ENCODE measurements at regions not wholly inside any gene's neighbourhood (a gene's known extent, or its start where the extent isn't known, plus 50 kb on each side); places are given as distances from the start of the nearest gene placed in this dataset.

DNA sequence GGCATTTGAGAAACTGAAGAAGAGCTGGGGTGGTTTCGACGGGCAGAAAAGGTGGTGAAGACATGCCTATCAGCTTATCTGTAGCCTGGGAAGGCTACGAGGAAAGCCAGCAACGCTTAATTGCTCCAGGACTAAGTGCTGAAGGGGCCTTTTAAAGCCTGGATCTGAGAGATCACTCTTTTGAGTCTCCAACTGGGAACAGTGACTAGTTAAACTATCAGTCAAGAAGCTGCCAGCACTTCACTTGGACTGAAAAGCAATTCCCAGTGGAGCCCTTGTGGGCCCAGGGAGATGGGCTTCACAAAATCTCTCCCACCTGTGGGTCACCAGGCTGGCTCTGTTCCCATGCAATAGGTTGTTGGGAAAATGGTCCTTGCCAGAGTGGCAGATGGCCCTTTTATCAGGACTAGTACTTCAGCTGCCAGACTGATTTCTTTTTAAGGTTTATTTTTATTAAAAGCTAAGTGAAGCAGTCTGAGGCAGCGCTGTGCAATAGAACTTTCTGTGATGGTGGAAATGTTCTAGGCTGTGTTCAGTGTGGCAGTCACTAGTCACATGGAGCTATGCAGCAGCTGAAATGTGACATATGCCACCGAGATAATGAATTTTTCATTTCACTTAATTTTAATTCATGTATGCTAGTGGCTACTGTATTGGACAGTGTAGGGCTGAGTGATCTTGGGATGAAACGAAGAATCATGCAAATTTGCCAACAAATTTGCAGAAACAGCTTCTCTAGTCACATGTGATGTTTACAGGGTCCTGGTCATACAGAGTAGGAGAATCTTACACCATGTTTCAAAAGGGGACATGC is 276.8 kb downstream of the PCNX1 start:
- Histone ChIP-seq H3K27ac (no peak overlapping the region), H3K9me3 (no peaks in the 10 kb centered on the region), H3K4me1 (no peaks in the 10 kb centered on the region), H3K27me3 (no peaks in the 10 kb centered on the region), H3K36me3 (no peaks in the 10 kb centered on the region), H3K4me3 (no peak overlapping the region)
- no peak for TF ChIP-seq POLR2A (IDR thresholded peaks at IDR 0.05)
- TF ChIP-seq, protein P1, sequence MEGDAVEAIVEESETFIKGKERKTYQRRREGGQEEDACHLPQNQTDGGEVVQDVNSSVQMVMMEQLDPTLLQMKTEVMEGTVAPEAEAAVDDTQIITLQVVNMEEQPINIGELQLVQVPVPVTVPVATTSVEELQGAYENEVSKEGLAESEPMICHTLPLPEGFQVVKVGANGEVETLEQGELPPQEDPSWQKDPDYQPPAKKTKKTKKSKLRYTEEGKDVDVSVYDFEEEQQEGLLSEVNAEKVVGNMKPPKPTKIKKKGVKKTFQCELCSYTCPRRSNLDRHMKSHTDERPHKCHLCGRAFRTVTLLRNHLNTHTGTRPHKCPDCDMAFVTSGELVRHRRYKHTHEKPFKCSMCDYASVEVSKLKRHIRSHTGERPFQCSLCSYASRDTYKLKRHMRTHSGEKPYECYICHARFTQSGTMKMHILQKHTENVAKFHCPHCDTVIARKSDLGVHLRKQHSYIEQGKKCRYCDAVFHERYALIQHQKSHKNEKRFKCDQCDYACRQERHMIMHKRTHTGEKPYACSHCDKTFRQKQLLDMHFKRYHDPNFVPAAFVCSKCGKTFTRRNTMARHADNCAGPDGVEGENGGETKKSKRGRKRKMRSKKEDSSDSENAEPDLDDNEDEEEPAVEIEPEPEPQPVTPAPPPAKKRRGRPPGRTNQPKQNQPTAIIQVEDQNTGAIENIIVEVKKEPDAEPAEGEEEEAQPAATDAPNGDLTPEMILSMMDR (IDR thresholded peaks at IDR 0.05): no peak
- intact Hi-C loops (cut with DNase I; ENCODE audit: low total_unique reads): no loop called here
- DNase-seq: no peak

DNA sequence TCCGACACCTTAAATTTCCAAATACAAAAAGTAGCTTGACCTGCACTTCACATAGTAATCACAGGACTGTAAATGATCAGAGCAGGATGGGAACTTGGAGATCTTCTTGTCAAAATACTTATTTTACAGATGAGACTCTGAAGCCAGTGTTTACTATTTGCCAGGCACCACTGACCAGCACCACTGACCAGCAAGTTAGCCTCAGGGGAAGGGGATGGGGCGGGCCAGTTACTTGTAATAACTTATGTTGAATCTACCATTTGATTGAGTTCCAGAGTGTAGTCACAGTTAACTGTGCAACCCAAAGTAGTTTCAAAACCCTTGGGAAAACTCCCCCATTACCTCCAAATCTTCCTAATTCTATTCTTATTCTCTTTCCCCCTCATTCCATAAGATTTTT is 278.4 kb downstream of the PCNX1 start:
- H3K27ac ChIP-seq: no peak overlapping the region
- H3K36me3 ChIP-seq: no peaks in the 10 kb centered on the region
- DNase-seq: no peak
- H3K4me3 ChIP-seq: no peak overlapping the region
- intact Hi-C loops (cut with DNase I; ENCODE audit: low total_unique reads): no loop called here
- no peaks in the 10 kb centered on the region for H3K27me3 ChIP-seq
- H3K9me3 ChIP-seq: no peaks in the 10 kb centered on the region
- TF ChIP-seq, protein P1 (IDR thresholded peaks at IDR 0.05): no peak
- no peak for TF ChIP-seq POLR2A (IDR thresholded peaks at IDR 0.05)
- H3K4me1 ChIP-seq: no peaks in the 10 kb centered on the region

DNA sequence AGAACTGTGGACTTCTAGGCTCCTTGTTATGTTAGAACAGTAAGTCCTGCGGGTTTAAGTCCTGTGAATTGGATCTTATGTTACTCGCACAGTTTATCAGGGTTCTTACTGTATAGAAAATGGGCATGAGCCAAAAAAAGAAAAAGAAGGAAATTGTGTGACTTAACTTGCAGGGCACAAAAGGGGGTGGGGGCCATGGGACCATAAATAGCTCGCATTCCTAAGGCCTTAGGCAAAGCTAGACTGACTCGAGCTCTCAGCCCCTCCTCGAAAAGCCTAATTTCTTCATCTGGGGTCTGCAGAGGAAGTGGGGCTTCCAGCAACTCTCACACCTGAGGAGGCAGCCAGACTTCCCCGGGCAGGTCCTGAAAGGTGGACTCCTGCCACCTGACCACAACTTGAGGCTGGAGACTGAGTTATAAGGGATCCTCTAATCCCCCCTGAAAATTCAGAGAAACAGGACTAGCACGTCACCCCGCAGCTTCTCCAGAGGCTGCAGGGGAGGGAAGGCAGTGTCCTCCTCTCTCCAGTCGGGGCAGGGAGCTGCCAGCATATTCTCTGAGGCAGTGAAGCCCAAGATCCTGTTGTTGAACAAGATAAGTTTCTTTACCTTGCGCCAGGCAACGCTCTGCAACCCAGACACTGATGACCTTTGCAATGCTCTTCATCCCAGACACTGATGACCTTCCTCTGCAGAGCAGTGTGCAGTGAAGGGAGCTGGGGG is 280.5 kb downstream of the PCNX1 start:
- H3K4me3 ChIP-seq: no peak overlapping the region
- H3K27me3 ChIP-seq: no peaks in the 10 kb centered on the region
- intact Hi-C loops (cut with DNase I; ENCODE audit: low total_unique reads): no loop called here
- no peaks in the 10 kb centered on the region for H3K36me3 ChIP-seq
- no peaks in the 10 kb centered on the region for H3K4me1 ChIP-seq
- no peak for DNase-seq
- TF ChIP-seq, protein P1 (IDR thresholded peaks at IDR 0.05): no peak
- no peak for TF ChIP-seq POLR2A (IDR thresholded peaks at IDR 0.05)
- H3K27ac ChIP-seq: no peak overlapping the region
- H3K9me3 ChIP-seq: no peaks in the 10 kb centered on the region

DNA sequence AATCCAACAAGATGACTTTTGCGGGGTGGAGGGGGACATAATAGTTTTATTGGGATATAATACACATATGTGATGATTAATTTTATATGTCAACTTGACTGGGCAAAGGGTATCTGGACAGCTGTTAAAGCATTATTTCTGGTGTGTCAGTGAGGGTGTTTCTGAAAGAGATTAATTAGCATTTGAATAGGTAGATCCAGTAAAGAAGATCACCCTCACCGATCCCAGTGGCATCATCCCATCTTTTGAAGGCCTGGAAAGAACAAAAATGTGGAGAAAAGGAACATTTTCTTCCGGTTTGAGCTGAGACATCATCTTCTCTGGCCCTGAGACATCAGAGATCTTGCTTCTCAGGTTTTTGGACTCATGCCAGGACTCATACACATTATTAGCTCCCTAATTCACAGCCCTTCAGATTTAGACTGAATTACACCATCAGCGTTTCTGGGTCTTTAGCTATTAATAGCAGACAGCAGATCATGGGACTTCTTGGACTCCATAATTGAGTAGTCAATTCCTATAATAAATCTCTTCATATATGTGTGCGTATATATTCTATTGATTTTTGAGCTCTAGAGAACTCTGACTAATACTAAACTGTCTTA is 283.6 kb downstream of the PCNX1 start:
- no peak for DNase-seq
- Histone ChIP-seq H3K4me3 (no peak overlapping the region), H3K27ac (no peak overlapping the region), H3K27me3 (no peaks in the 10 kb centered on the region), H3K9me3 (no peaks in the 10 kb centered on the region), H3K36me3 (no peaks in the 10 kb centered on the region), H3K4me1 (no peaks in the 10 kb centered on the region)
- intact Hi-C loops (cut with DNase I; ENCODE audit: low total_unique reads): no loop called here
- no peak for TF ChIP-seq POLR2A (IDR thresholded peaks at IDR 0.05)
- TF ChIP-seq, protein P1 (IDR thresholded peaks at IDR 0.05): no peak

DNA sequence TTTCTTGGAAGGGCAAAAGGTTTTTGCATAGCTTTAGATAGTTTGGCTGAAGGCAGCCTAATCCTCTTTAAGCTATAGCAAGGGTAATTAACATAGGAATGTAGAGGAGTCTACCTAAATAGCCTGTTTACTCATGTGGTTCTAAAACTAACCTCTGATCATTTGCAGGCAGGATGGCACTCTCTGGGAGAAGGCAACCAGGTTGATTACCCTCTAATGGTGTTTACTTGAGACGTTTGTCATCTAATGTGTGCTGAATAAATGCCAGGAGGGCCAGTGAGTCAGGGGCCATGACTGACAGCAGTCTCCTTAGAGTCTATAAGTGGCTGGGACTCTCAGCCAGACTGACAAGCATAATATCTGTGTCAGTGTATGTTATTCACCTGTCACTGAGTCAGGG is 286.4 kb downstream of the PCNX1 start:
- no peak for TF ChIP-seq POLR2A (IDR thresholded peaks at IDR 0.05)
- TF ChIP-seq, protein P1 (IDR thresholded peaks at IDR 0.05): no peak
- no peaks in the 10 kb centered on the region for H3K36me3 ChIP-seq
- H3K27me3 ChIP-seq: no peaks in the 10 kb centered on the region
- H3K4me1 ChIP-seq: no peaks in the 10 kb centered on the region
- H3K27ac ChIP-seq: no peak overlapping the region
- H3K4me3 ChIP-seq: no peak overlapping the region
- no peak for DNase-seq
- intact Hi-C loops (cut with DNase I; ENCODE audit: low total_unique reads): no loop called here
- H3K9me3 ChIP-seq: no peaks in the 10 kb centered on the region

Data from uterus (tissue), 3 donors.